WERI-Rb-1 (cell line): ENCODE measurements at regions not wholly inside any gene's neighbourhood (a gene's known extent, or its start where the extent isn't known, plus 50 kb on each side); places are given as distances from the start of the nearest gene placed in this dataset.

Experiments used
- DNase-seq: peaks from one replicate; pipeline ENCODE4 v3.0.0-alpha.2; 2020
- H3K27ac ChIP-seq: fragments of 250-450 bp; sonication (Bioruptor Pico); 2 replicates; pipeline ENCODE4 v1.5.1; 2020; ENCODE audit warnings: mild to moderate bottlenecking, moderate library complexity
- H3K27me3 ChIP-seq: fragments of 250-450 bp; sonication (Bioruptor Pico); 2 replicates; pipeline ENCODE4 v1.5.1; 2021; ENCODE audit warnings: mild to moderate bottlenecking, low read depth, moderate library complexity; ENCODE audit not compliant: insufficient read depth, severe bottlenecking
- H3K36me3 ChIP-seq: fragments of 250-450 bp; sonication (Bioruptor Pico); 2 replicates; pipeline ENCODE4 v1.5.1; 2020; ENCODE audit warnings: mild to moderate bottlenecking, moderate library complexity
- H3K4me3 ChIP-seq: 2 replicates; pipeline ENCODE4 v1.5.1; 2011; ENCODE audit warnings: low read depth, mild to moderate bottlenecking, control low read depth, low read length
- H3K9me3 ChIP-seq: fragments of 250-450 bp; sonication (Bioruptor Pico); 2 replicates; pipeline ENCODE4 v1.5.1; 2021; ENCODE audit warnings: mild to moderate bottlenecking, moderate library complexity; ENCODE audit not compliant: severe bottlenecking
- TF ChIP-seq, protein P1 (sequence below): IDR thresholded peaks from 2 replicates; pipeline ENCODE4 v1.5.1; 2011; ENCODE audit warnings: low read depth, mild to moderate bottlenecking, control low read depth, inconsistent platforms, low read length

DNA sequence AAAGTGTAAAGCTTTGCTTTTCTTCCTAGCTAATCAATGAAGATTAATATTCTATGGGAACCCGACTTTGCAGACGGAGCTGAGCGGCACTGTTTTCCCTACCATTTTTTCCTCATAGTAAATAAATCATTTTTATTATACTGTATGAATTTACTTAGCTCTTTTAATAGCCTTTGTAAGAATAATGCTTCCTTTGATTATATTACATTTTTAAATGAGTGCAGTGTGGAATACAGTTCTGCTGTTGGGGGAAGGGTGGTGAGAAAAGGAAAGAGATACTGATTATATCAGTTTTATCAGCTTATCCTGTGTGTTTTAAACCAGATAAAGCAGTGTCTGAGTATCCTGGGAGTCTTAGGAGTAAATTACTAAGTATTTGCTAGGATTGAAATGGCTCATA, 221.4 kb upstream of the RBFOX1 start:
- no peak overlapping the region for H3K27ac ChIP-seq
- no peaks in the 10 kb centered on the region for H3K9me3 ChIP-seq
- no peaks in the 10 kb centered on the region for H3K36me3 ChIP-seq
- DNase-seq, result no peak
- no peaks in the 10 kb centered on the region for H3K27me3 ChIP-seq
- TF ChIP-seq, protein P1, sequence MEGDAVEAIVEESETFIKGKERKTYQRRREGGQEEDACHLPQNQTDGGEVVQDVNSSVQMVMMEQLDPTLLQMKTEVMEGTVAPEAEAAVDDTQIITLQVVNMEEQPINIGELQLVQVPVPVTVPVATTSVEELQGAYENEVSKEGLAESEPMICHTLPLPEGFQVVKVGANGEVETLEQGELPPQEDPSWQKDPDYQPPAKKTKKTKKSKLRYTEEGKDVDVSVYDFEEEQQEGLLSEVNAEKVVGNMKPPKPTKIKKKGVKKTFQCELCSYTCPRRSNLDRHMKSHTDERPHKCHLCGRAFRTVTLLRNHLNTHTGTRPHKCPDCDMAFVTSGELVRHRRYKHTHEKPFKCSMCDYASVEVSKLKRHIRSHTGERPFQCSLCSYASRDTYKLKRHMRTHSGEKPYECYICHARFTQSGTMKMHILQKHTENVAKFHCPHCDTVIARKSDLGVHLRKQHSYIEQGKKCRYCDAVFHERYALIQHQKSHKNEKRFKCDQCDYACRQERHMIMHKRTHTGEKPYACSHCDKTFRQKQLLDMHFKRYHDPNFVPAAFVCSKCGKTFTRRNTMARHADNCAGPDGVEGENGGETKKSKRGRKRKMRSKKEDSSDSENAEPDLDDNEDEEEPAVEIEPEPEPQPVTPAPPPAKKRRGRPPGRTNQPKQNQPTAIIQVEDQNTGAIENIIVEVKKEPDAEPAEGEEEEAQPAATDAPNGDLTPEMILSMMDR, result no peak
- no peak overlapping the region for H3K4me3 ChIP-seq

DNA sequence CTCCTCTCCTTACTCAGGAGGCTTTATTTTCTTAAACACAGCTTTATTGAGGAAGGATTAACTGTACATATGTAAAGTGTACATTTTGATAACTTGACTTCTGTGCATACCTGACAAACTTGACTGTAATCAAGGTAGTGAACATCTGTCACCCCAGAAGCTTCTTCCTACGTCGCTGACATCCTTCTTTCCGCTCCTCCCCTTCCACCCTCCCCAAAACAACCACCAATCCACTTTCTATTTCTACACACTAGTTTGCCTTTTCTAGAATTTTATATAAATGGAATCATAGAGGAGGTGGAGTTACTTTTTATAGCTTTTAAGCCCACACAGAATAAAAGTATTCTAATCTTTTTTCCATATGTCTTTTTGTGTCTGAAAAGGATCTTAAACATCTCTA, 225.2 kb upstream of the RBFOX1 start:
- TF ChIP-seq, protein P1, result no peak
- Histone ChIP-seq H3K27ac (no peak overlapping the region), H3K4me3 (no peak overlapping the region), H3K27me3 (no peaks in the 10 kb centered on the region), H3K36me3 (no peaks in the 10 kb centered on the region), H3K9me3 (no peaks in the 10 kb centered on the region)
- no peak for DNase-seq

DNA sequence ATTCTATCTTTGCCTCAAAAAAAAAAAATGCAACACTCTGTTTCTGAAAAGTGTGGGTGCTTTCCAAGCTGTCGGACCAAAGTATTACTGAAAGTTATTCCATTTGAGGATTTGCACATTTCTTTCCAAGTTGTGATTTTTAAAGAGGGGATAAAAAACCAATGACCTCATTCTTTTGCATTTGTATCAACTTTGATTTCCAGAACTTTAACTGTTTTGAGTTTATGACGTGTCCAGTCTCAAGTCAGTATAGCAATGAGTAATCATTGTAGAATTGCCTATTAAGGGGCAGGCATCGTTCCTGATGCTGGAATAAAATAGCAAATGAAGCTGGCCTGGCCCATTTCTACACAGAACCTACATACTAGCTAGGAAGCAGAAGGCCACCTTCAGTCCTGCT, 229.6 kb upstream of the RBFOX1 start:
- TF ChIP-seq, protein P1, result no peak
- DNase-seq, result no peak

DNA sequence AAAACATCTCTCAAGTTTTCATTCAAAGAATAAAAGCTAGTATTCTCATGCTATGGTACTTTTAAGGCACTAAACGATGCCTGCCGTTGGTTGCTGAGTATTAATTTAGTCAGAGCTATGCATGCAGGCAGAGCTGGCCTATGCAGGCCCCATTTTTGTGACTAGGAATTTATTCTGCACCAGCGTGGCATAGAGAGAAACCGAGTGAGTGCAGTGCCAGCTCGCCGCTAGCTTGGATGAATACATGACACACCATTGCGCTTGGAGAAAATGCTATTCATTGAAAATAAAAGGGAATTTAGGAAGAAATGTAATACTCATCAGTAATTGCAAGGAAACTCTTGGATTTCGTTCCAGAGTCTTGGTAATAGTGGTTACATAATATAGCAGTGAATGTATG, 231.6 kb upstream of the RBFOX1 start:
- TF ChIP-seq, protein P1, result no peak

More for the DNA sequence above, 229.6 kb upstream of the RBFOX1 start:
- Histone ChIP-seq H3K9me3 (no peaks in the 10 kb centered on the region), H3K36me3 (no peaks in the 10 kb centered on the region), H3K27me3 (no peaks in the 10 kb centered on the region), H3K27ac (no peak overlapping the region), H3K4me3 (no peak overlapping the region)

DNA sequence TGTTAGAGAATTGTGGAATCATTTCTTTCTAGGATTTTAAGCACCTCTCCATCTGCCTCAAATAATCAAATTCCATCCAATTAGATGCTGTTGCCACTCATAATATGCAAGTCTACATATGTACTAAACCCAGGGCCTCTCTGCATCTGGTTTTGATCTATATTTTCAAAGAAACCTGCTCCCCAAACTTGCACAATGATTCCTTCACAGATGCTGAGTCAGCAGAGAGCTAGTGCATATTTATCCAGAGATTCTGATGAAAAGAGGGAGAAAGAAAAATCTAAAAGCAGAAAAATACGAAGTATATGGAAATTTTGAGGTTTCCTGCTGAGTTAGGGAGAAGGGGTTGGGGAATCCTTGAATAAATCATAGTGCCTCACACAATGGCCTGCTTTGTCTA, 235.1 kb upstream of the RBFOX1 start:
- H3K36me3 ChIP-seq, result no peaks in the 10 kb centered on the region
- no peak overlapping the region for H3K27ac ChIP-seq
- no peak overlapping the region for H3K4me3 ChIP-seq
- TF ChIP-seq, protein P1, result no peak
- no peak for DNase-seq
- H3K27me3 ChIP-seq, result no peaks in the 10 kb centered on the region
- no peaks in the 10 kb centered on the region for H3K9me3 ChIP-seq

More for the DNA sequence above, 231.6 kb upstream of the RBFOX1 start:
- H3K36me3 ChIP-seq, result no peaks in the 10 kb centered on the region
- H3K9me3 ChIP-seq, result no peaks in the 10 kb centered on the region
- no peaks in the 10 kb centered on the region for H3K27me3 ChIP-seq
- DNase-seq, result no peak
- H3K4me3 ChIP-seq, result no peak overlapping the region
- H3K27ac ChIP-seq, result no peak overlapping the region

DNA sequence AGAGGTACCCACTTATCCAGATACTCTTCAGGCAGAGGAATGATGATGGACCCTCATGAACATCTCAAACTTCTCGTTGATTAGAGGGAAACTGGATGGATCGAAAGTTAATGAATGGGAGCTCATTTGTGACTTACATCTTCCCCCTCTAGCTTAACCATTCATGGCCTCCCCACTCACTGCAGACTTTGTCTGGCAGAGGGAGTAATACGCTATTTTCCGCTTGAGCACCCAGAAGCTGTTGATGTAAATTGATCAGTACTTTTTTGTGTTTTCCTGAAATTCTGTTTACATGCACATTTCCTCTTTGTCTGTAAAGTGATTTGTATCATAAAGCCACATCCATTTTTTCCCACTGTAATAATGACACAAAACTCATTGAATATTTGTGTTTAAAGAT, 239.1 kb upstream of the RBFOX1 start:
- H3K27me3 ChIP-seq, result no peaks in the 10 kb centered on the region
- no peak for DNase-seq
- TF ChIP-seq, protein P1, result no peak
- no peaks in the 10 kb centered on the region for H3K36me3 ChIP-seq
- no peak overlapping the region for H3K4me3 ChIP-seq
- no peak overlapping the region for H3K27ac ChIP-seq
- H3K9me3 ChIP-seq, result no peaks in the 10 kb centered on the region
